ENCODE measurements at regions not wholly inside any gene's neighbourhood (a gene's known extent, or its start where the extent isn't known, plus 50 kb on each side); places are given as distances from the start of the nearest gene placed in this dataset.
A peak's percentile ranks its signal among the peaks of the same experiment; 100 is the strongest.

GRCh38 chrX:124274438-124275181, 57.9 kb upstream of the TEX13D start:
- TF ChIP-seq CTCF (IDR thresholded peaks at IDR 0.05; ENCODE audit: borderline replicate concordance, extremely low read depth, low read length, poor library complexity, severe bottlenecking): no peak
- no peak for TF ChIP-seq EZH2 (IDR thresholded peaks at IDR 0.05; ENCODE audit: borderline replicate concordance, low read depth, low read length, severe bottlenecking)
- ATAC-seq (ENCODE audit: insufficient read depth, low read depth) (0 out of 3 replicates have a peak, but pooled peaks have one; percentile 42), DNase-seq (no peak)
- Histone ChIP-seq H3K4me3 (ENCODE audit: low read depth in 1 of 2, low read length in 2 of 2) (no peak overlapping the region), H3K4me1 (ENCODE audit: insufficient read depth, low read length) (peaks cover 18% of the 10 kb centered on the region), H3K4me2 (ENCODE audit: insufficient read depth, low read length) (no peak overlapping the region), H4K20me1 (ENCODE audit: insufficient read depth, low read length) (no peaks in the 10 kb centered on the region), H3K9ac (ENCODE audit: low read depth, low read length) (no peak overlapping the region), H3K9me3 (ENCODE audit: insufficient read depth, low read length, severe bottlenecking) (no peaks in the 10 kb centered on the region), H3K27me3 (ENCODE audit: insufficient read depth, low read length, poor library complexity) (no peaks in the 10 kb centered on the region), H3K27ac (ENCODE audit: low read length) (no peak overlapping the region), H2AFZ (ENCODE audit: low read depth, low read length) (no peak overlapping the region; the same call in 1 of the 2 replicates), H3K36me3 (ENCODE audit: insufficient read depth, low read length) (no peaks in the 10 kb centered on the region), H3K79me2 (ENCODE audit: insufficient read depth, low read length) (no peaks in the 10 kb centered on the region)

GRCh38 chrX:124275182-124275894, 57.1 kb upstream of the TEX13D start:
- Histone ChIP-seq H3K27ac (ENCODE audit: low read length) (no peak overlapping the region), H3K4me2 (ENCODE audit: insufficient read depth, low read length) (no peak overlapping the region), H2AFZ (ENCODE audit: low read depth, low read length) (no peak overlapping the region; the same call in 1 of the 2 replicates), H3K4me3 (ENCODE audit: low read depth in 1 of 2, low read length in 2 of 2) (no peak overlapping the region), H3K36me3 (ENCODE audit: insufficient read depth, low read length) (no peaks in the 10 kb centered on the region), H3K79me2 (ENCODE audit: insufficient read depth, low read length) (no peaks in the 10 kb centered on the region), H3K9me3 (ENCODE audit: insufficient read depth, low read length, severe bottlenecking) (no peaks in the 10 kb centered on the region), H3K9ac (ENCODE audit: low read depth, low read length) (no peak overlapping the region), H3K27me3 (ENCODE audit: insufficient read depth, low read length, poor library complexity) (no peaks in the 10 kb centered on the region), H4K20me1 (ENCODE audit: insufficient read depth, low read length) (no peaks in the 10 kb centered on the region), H3K4me1 (ENCODE audit: insufficient read depth, low read length) (peaks cover 18% of the 10 kb centered on the region)
- no peak for TF ChIP-seq CTCF (IDR thresholded peaks at IDR 0.05; ENCODE audit: borderline replicate concordance, extremely low read depth, low read length, poor library complexity, severe bottlenecking)
- no peak for TF ChIP-seq EZH2 (IDR thresholded peaks at IDR 0.05; ENCODE audit: borderline replicate concordance, low read depth, low read length, severe bottlenecking)
- DNase-seq: no peak
- no peak for ATAC-seq (ENCODE audit: insufficient read depth, low read depth)

GRCh38 chrX:124280294-124280902, 52.1 kb upstream of the TEX13D start:
- no peaks in the 10 kb centered on the region for H4K20me1 ChIP-seq (ENCODE audit: insufficient read depth, low read length)
- H3K27me3 ChIP-seq (ENCODE audit: insufficient read depth, low read length, poor library complexity): no peaks in the 10 kb centered on the region
- H3K27ac ChIP-seq (ENCODE audit: low read length): no peak overlapping the region
- H2AFZ ChIP-seq (ENCODE audit: low read depth, low read length): no peak overlapping the region
- H3K36me3 ChIP-seq (ENCODE audit: insufficient read depth, low read length): no peaks in the 10 kb centered on the region
- no peak for DNase-seq
- H3K4me3 ChIP-seq (ENCODE audit: low read depth in 1 of 2, low read length in 2 of 2): no peak overlapping the region
- peaks cover 10% of the 10 kb centered on the region for H3K4me1 ChIP-seq (ENCODE audit: insufficient read depth, low read length)
- H3K79me2 ChIP-seq (ENCODE audit: insufficient read depth, low read length): no peaks in the 10 kb centered on the region
- H3K4me2 ChIP-seq (ENCODE audit: insufficient read depth, low read length): no peak overlapping the region
- no peak overlapping the region for H3K9ac ChIP-seq (ENCODE audit: low read depth, low read length)
- no peaks in the 10 kb centered on the region for H3K9me3 ChIP-seq (ENCODE audit: insufficient read depth, low read length, severe bottlenecking)
- ATAC-seq (ENCODE audit: insufficient read depth, low read depth): no peak
- no peak for TF ChIP-seq CTCF (IDR thresholded peaks at IDR 0.05; ENCODE audit: borderline replicate concordance, extremely low read depth, low read length, poor library complexity, severe bottlenecking)
- TF ChIP-seq EZH2 (IDR thresholded peaks at IDR 0.05; ENCODE audit: borderline replicate concordance, low read depth, low read length, severe bottlenecking): no peak
